ENCODE measurements at regions not wholly inside any gene's neighbourhood (a gene's known extent, or its start where the extent isn't known, plus 50 kb on each side); places are given as distances from the start of the nearest gene placed in this dataset.
"Not testable (repeated sequence)": the region's sequence is repeated elsewhere in the genome, so short reads cannot be mapped to it uniquely, and the experiment has no call there.

DNA sequence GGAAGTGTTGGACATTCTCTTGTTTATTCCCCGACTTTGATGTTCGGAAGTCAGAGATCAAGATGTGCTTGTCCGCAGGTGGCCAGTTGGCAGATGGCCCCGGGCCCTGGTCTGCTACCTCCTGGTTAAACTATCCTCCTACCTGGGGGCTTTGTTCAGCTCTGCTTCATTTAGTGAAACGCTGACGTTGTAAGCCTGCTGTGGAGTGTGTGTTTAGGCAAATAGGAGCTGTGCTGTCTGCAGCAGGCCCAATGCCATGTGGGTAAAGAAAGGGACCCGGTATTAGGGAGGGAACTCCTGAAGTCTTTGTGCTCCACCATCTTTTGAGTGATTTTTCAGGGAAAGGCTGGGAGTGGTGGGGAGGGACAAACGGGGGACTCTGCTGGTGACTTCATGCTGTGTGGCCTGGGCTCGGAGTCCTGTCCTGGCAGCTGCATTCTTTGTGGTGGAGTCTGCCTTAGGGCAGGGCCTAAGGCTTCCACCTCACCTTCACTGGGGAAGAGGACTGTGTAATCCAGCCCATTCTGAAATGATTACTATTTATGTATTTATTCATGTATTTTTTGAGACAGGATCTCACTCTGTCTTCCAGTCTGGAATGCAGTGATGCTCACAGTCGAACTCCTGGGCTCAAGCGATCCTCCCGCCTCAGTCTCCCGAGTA lies 171.1 kb upstream of the KLF6 start:
- no peak for DNase-seq (ENCODE audit: extremely low read depth in 1 of 2, low read depth in 1 of 2)

DNA sequence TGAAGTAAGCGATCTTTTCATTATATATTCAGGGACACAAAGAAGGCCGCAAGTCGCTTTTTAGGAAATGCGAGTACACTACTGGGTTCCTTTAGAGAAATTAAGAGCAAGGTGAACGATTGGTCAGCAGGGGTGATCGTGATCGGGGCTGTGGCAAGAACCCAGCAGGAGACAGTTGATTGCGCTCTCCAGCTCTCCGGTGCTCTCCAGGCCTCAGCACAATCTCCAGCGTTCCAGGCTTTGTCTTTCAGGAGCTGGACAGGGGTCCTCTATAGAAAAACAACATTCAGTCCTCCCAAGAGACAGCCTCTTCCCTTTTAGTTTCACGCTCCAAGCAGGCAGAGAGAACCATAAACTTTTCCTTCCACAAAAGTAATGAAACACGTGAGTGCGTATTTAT lies 170.5 kb upstream of the KLF6 start:
- no peak for DNase-seq (ENCODE audit: extremely low read depth in 1 of 2, low read depth in 1 of 2)

DNA sequence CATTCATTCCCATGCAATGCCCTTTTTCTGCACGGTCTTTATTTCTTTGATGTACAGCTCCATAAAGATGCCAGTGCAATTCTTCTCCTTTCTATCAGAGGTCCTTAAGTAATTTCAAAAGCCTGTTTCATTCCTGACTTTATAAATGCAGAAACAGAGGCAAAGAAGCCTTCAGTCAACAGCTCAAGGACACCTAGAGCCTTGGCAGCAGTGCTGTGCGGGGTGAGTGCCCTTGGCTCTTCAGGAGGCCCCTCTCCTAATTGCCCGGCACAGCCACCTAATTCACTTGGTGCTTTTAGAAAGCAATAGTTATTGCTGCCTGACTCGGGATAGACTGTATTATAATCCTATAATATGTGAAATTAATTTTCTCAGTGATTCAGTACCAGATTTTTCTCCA lies 169.6 kb upstream of the KLF6 start:
- DNase-seq (ENCODE audit: extremely low read depth in 1 of 2, low read depth in 1 of 2), result no peak

DNA sequence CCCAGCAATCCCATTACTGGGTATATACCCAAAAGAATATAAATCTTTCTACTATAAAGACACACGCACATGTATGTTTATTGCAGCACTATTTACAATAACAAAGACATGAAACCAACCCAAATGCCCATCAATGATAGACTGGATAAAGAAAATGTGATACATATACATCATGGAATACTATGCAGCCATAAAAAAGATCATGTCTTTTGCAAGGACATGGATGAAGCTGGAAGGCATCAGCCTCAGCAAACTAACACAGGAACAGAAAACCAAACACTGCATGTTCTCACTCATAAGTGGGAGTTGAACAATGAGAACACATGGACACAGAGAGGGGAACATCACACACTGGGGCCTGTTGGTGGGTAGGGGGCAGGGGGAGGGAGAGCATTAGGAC lies 169.0 kb upstream of the KLF6 start:
- not testable (repeated sequence) for DNase-seq (ENCODE audit: extremely low read depth in 1 of 2, low read depth in 1 of 2)

DNA sequence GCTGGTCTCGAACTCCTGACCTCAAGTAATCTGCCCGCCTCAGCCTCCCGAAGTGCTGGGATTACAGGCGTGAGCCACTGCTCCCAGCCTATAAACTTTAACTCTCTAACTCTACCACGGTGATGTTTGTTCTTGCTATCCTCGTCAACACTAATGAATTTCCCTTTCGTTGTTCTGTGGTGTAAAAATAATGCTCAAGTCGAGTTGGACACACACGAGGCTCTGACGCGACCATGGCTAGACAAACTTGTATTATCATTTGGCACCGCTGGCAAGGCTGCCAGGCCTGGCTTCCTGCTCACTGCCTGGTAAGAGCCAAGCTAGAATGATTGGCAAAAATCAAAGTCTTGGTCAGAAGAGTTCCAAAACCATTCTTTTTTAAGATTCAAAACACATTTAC lies 167.0 kb upstream of the KLF6 start:
- DNase-seq (ENCODE audit: extremely low read depth in 1 of 2, low read depth in 1 of 2), result no peak

DNA sequence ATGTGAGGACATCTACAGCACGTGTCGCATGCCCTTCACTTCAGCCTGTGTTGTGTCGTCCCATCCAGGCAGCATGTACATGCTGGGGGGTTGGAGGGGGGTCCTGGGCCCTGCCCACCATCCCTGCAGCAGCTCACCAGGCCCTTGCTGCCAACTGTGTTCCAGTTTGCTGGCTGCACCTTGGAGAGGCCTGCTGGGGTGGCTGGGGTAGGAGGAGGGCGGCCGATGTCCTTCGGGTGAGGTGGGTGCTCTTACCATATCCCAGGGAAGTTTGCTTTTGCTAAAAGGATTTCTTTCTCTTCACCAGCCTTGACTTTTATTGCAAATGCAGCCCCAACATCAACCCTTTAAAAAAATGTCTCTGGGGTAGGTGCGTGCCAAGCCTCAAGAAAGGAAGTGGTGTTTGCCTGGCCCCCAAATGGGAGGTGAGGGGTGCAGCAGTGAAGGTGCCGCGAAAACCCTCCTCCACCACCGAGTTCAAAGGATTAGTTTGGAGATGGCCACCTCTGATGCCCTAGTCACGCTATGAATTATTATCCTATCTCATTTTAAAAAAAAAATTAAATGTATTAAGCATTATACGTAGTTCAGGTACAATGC lies 165.8 kb upstream of the KLF6 start:
- no peak for DNase-seq (ENCODE audit: extremely low read depth in 1 of 2, low read depth in 1 of 2)

DNA sequence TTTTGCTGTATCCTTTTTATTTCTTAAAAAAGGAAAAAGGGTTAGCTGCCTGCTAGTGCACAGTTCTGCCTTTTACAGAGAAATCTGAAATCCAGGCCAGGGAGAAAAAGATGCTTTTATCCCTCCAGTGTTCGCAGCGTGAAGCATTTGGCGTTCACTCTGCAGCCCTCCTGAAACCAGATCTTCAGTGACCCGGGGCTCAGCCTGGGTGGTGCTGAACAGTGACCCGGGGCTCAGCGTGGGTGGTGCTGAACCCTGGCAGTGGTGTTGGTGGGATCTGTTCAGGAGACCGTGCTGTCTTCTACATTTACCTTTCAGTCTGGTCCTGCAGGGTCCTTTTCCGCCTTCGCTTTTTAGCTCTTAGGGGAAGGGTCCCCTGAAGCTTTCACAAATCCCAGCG lies 164.7 kb upstream of the KLF6 start:
- DNase-seq (ENCODE audit: extremely low read depth in 1 of 2, low read depth in 1 of 2), result no peak

DNA sequence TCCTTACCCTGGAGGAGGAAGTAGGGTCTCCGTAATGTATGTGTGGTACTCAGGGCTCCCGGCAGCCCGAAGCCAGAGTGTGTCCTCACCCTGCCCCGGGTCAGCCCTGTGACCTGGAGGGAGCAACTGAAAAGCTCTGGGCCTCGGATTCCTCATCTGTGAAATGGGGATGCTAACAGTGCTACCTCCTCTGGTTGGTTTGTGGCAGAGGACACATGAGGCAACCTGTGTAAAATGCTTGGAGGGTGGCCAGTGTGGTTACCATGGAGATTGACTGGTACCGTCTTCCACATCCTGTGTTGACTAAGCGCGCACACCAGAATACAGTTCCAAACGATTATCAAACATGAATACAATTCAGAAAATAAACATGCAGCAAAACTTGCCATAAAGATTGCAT lies 163.8 kb upstream of the KLF6 start:
- peak in 1 of 2 donors; percentile 76 for DNase-seq (ENCODE audit: extremely low read depth in 1 of 2, low read depth in 1 of 2)

DNA sequence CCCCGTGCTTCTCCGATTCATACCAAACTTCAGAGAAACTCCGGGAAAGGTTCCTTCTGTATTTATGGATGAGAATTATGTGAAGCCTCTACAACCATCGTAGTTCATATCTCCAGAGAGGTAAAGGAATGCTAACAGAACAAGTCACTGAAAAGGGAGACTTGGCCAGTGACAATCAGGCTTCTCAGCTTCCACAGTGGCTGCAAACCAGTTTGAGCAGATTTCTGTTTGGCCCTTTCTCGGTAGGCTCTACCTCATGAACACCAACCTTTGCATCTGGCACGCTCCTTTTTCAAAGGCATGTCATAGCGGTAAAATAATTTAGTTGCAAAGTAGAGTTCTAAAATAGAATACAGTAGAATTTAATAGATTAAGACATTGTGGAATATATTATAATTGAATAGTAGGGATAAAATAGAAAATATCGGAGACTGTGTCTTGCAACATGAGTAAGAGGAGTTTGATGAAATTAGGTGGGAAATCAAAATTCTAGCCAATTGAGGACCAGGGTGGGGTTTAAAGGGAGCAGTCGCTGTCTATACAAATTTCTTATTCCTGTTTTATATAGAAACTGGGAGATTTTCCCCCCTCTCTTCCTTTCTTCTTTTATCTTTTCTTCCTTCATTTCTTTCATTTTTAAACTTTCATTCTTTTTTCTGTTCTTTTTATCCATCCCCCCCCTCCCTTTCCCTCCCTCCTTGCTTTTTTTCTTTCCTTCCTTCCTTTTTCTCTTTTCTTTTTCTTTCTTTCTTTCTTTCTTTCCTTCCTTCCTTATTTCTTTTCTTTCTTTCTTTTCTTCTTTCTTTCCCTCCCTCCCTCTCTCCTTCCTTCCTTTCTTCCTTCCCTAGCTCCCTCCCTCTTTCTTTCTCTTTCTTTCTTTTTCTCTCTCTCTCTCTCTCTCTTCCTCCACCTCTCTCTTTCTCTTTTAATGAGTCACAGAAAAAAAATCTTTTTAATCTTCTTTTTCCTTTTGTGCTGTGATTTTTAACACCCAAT lies 161.5 kb upstream of the KLF6 start:
- DNase-seq (ENCODE audit: extremely low read depth in 1 of 2, low read depth in 1 of 2), result no peak

DNA sequence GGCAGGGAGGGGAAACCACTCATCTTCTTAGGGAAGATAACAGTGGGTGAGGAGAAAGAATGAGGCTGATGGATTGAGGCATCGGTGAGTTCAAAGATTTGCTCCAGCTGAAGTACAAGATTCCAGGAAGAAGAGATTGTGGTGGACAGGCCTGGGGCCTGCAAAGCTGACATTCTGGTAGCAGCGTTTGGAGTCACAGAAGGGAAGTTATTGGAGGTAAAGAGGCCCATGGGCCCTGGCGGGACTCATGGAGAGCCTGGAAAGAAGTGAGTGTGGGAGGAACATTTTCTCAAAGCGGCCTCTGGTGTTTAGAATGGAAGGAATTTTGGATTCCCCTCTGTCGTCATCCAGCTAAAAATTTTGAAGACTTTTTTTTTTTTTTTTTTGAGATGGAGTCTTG lies 160.0 kb upstream of the KLF6 start:
- DNase-seq (ENCODE audit: extremely low read depth in 1 of 2, low read depth in 1 of 2), result no peak

DNA sequence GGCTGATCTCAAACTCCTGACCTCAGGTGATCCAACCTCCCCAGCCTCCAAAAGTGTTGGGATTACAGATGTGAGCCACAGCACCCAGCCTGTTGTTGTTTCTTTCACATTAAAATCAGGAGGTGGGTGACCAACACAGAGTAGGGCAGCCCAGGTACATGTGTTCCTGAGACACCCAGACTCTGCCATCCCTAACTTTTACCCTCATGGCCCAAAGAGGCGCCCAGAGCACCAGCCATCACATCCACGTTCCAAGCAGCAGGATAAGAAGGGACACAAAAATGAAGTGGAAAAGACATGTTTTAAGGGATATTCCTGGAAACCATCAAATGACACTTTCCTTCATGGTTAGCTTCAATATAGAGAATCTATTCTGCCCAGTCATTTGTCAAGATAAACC lies 159.6 kb upstream of the KLF6 start:
- no peak for DNase-seq (ENCODE audit: extremely low read depth in 1 of 2, low read depth in 1 of 2)

DNA sequence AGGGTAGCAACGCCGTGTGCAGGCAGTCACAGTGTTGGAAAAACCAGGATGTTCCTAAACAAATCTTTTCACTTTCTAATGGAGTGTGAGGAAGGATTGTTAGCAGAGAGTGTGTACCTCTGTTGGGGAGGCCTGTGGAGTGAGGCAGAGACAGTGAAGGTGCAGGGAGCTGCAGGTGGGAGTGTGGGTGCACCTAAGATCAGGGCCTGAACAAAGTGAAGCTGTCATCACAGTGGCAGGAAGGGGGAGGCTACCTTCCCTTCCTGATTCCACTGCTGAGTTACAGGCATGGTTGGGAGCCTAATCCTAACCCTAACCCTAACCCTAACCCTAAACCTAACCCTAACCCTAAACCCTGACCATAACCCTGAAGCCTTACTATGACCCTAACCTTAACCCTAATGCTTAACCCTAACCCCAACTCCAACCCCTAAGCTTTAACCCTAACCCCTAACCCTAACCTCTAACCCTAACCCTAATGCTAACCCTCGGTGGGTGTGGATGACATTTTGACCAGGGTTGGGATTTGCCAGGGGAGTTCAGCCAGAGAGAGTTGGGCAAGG lies 158.8 kb upstream of the KLF6 start:
- DNase-seq (ENCODE audit: extremely low read depth in 1 of 2, low read depth in 1 of 2), result no peak

DNA sequence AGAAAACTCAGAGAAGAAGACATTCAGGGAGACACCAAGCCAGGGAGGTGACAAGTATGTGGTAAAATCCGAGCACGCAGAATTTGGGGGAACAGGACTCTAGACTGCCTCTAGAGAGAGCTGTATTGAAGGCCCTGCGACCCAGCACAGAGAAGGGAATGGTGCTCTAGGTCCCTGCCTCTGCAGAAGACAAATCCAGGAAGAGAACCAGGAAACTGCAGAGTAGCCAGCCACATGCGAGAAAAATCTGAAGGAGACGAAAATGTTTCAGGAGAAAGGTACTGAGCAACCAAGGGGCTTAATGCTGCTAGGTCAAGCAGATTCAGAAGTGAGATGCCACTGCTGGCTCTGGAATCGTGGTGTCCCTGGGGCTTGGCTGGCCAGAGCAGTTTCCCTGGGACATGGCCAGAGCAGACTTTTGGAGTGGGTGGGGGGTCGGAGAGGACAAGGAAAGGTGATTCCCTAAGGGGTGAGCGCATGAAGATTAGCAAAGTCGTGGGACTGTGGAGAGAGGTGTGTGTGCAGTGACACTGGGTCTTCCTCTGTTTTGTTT lies 158.0 kb upstream of the KLF6 start:
- DNase-seq (ENCODE audit: extremely low read depth in 1 of 2, low read depth in 1 of 2), result no peak

DNA sequence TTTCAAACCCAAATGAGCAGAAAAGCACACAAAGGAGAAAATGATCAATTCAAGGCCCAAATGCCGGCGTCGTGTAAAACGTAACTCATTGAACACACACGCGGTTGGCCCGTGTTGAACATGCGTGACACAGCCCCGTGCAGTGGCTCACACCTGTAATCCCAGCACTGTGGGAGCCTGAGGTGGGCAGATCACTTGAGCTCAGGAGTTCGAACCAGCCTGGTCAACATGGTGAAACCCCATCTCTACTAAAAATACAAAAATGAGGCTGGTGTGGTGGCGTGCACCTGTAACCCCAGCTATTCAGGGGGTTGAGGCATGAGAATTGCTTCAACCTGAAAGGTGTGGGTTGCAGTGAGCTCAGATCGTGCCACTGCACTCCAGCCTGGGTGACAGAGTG lies 156.7 kb upstream of the KLF6 start:
- DNase-seq (ENCODE audit: extremely low read depth in 1 of 2, low read depth in 1 of 2), result no peak

DNA sequence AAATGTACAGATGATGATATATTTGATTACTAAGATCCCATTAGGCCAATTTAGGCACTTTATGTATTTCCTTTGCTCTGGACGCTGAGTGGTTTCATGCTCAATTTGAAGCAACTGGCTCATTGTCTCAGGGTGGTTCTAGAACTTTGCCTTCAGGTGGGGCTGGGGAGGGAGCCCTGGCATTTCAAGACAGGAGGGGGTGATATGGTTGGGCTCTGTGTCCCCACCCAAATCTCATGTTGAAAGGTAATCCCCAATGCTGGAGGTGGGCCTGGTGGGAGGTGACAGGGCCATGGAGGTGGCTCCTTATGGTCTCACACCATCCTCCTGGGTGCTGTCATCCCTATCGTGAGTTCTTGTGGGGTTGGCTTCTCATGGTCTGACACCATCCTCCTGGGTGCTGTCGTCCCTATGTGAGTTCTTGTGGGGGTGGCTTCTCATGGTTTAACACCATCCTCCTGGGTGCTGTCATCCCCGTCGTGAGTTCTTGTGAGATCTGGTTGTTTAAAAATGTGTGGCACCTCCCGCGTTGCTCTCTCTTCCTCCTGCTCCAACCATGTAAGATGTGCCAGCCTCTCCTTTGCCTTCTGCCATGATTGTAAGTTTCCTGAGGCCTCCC lies 151.5 kb upstream of the KLF6 start:
- DNase-seq (ENCODE audit: extremely low read depth in 1 of 2, low read depth in 1 of 2), result no peak

DNA sequence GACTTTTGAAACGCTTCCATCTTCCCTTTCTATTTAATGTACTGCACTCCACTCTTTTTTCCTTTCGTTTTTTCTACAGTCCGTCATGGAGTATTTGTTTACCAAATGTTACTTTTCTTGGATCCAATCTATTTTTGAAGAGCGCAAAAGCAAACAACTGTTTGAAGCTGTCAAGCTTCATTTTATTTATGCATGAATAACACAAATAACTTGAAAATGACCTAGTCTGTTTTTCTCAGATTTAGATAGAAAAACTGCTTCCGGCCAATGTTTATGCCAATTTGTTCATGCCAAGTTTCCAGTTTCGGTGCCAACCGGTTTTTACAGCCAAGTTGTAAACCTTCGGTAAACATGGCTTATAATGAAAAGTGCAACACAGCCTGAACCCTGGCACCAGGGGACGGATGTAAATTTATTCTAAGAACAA lies 150.9 kb upstream of the KLF6 start:
- no peak for DNase-seq (ENCODE audit: extremely low read depth in 1 of 2, low read depth in 1 of 2)

DNA sequence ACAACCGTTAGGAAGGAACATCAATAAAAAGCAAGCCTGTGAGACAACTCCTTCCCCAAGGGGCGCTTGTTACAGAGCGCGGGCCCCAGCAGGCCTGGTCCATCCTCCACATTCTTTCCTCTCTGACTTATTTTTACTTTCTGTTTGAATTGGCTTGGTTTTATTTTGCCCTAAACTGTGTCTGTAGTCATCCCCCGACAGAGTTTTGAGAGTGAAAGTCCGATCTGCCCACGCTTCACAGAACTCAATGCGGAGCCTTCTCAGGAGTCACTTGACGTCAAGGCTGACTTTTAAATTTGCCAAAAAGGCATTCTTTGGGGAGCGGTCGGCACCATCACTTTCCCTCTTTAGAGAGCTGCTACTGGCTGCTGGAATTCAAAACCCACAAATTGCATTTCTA lies 150.1 kb upstream of the KLF6 start:
- peak; percentile 59 to 79 for DNase-seq (ENCODE audit: extremely low read depth in 1 of 2, low read depth in 1 of 2)

DNA sequence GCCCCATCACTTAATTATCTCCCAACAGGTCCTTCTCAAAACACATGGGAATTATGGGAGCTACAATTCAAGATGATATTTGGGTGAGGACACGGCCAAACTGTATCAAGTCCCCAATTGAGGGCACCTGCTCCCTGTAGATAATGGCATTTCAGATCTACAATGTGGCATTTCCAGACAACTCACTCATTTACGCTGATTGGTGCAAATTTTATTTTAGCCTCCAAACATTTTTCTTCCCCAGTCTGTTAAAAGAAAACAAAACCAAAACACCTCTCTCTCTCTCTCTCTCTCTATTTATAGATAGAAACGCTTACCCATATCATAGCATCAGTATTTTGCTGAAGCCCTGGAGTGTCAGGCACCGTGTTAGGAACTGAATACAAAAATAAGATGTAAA lies 148.7 kb upstream of the KLF6 start:
- DNase-seq (ENCODE audit: extremely low read depth in 1 of 2, low read depth in 1 of 2), result no peak

DNA sequence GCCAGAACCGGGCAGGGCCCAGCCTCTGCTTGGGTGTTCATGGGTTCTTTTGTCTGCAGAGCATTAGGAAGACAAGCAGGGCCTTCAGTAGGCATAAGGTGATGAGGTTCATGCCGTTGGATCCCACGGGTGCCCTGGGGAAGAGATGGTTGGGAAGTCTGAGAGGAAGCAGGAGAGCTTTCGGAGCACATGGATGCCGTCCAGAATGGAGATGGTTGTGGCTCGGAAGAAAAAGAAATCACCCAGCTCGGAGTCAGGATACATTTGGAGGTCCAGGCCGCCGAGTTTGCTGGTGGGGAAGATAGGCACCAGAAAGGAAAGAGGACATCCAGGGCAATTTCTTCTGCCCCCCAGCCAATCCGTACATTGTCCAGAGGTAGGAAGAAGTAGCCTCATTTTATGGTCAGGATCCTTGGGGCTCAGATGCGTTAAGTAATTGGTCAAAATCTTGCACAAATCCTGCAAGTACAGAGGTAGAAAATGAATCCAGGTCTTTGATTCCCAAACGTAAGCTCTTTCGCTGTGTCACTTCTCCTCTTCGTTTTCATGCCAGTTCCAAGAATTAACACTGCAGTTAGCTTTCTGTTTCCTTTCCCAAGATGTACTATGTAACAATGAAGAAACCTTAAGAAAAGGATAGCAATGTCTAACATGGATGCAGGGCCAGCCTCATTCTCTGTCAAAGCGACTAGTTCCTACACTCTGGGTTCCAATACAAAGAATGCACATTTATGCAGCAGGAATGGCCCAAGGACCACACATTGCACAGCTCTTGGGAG lies 147.8 kb upstream of the KLF6 start:
- no peak for DNase-seq (ENCODE audit: extremely low read depth in 1 of 2, low read depth in 1 of 2)

DNA sequence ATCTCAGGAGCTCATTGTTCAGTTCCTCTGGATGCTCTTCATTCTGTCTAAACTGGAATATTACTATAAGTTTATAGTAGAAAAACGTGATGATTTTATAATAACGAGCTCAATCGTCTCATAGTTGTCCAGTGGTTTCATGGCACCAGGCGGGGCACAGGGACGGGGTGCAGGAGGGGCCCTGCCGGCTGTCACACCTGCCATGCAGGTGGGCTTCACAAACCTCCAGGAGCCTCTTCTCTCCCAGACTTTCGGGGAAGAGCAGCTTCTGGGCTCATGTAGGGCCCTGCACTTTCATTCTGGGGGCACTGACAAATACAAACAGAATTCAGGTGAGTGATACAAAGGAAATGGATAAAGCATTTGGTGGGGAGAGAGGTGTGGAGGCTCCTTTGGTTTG lies 146.9 kb upstream of the KLF6 start:
- no peak for DNase-seq (ENCODE audit: extremely low read depth in 1 of 2, low read depth in 1 of 2)

All from stimulated activated CD8-positive, alpha-beta memory T cell treated with anti-CD3 and anti-CD28 coated beads, Interleukin-7, amount 100 ng/mL, for 48 hours (primary cell).